Right renal cortex interstitium (tissue), 3 donors: ENCODE measurements at regions not wholly inside any gene's neighbourhood (a gene's known extent, or its start where the extent isn't known, plus 50 kb on each side); places are given as distances from the start of the nearest gene placed in this dataset.
A peak's percentile ranks its signal among the peaks of the same experiment; 100 is the strongest.
"Not testable (repeated sequence)": the region's sequence is repeated elsewhere in the genome, so short reads cannot be mapped to it uniquely, and the experiment has no call there.

Experiments
- DNase-seq, 3 donors: peaks; one replicate each; pipeline ENCODE4 v3.0.0-alpha.2; 2013; ENCODE audit warnings: low read depth in 3 of 3, low spot score in 2 of 3

GRCh38 chr2:103361712-103362111, 599.9 kb downstream of the TMEM182 start:
- no peak for DNase-seq

- DNase-seq = no peak
These were observed 601.8 kb downstream of the TMEM182 start for GRCh38 chr2:103363639-103364038.

GRCh38 chr2:103364177-103364576, 602.3 kb downstream of the TMEM182 start:
- no peak for DNase-seq

- no peak for DNase-seq
These were observed 603.2 kb downstream of the TMEM182 start for GRCh38 chr2:103365071-103365470.

GRCh38 chr2:103367877-103368276, 606.0 kb downstream of the TMEM182 start:
- DNase-seq = no peak

- no peak for DNase-seq
These were observed 621.7 kb downstream of the TMEM182 start for GRCh38 chr2:103383541-103383940.

GRCh38 chr2:103386872-103387271, 625.0 kb downstream of the TMEM182 start:
- no peak for DNase-seq

- no peak for DNase-seq
These were observed 626.1 kb downstream of the TMEM182 start for GRCh38 chr2:103387888-103388287.

GRCh38 chr2:103396152-103396551, 634.3 kb downstream of the TMEM182 start:
- no peak for DNase-seq

- peak in 1 of 3 donors; percentile 19 for DNase-seq
These were observed 639.8 kb downstream of the TMEM182 start for GRCh38 chr2:103401621-103402020.

GRCh38 chr2:103402336-103402735, 640.5 kb downstream of the TMEM182 start:
- no peak for DNase-seq

GRCh38 chr2:103402944-103403343, 641.1 kb downstream of the TMEM182 start:
- no peak for DNase-seq

- not testable (repeated sequence) for DNase-seq
These were observed 641.6 kb downstream of the TMEM182 start for GRCh38 chr2:103403388-103403787.

- no peak for DNase-seq
These were observed 648.4 kb downstream of the TMEM182 start for GRCh38 chr2:103410221-103410620.

GRCh38 chr2:103419506-103419905, 657.7 kb downstream of the TMEM182 start:
- no peak for DNase-seq

- no peak for DNase-seq
These were observed 661.3 kb downstream of the TMEM182 start for GRCh38 chr2:103423100-103423499.

- DNase-seq = no peak
These were observed 665.7 kb downstream of the TMEM182 start for GRCh38 chr2:103427567-103427966.

- DNase-seq = no peak
These were observed 668.4 kb downstream of the TMEM182 start for GRCh38 chr2:103430191-103430590.

- DNase-seq = no peak
These were observed 673.2 kb downstream of the TMEM182 start for GRCh38 chr2:103435010-103435409.

- DNase-seq = no peak
These were observed 675.3 kb downstream of the TMEM182 start for GRCh38 chr2:103437161-103437560.

- DNase-seq = no peak
These were observed 683.5 kb downstream of the TMEM182 start for GRCh38 chr2:103445347-103445746.

- DNase-seq = no peak
These were observed 686.7 kb downstream of the TMEM182 start for GRCh38 chr2:103448495-103448894.

- DNase-seq = no peak
These were observed 689.5 kb downstream of the TMEM182 start for GRCh38 chr2:103451283-103451682.

- no peak for DNase-seq
These were observed 697.5 kb downstream of the TMEM182 start for GRCh38 chr2:103459283-103459682.
